Lung (tissue), 11 donors: ENCODE measurements at regions not wholly inside any gene's neighbourhood (a gene's known extent, or its start where the extent isn't known, plus 50 kb on each side); places are given as distances from the start of the nearest gene placed in this dataset.

Experiments
- ATAC-seq: fragments of 200-7000 bp; cut with Tn5 transposase; one replicate; pipeline ENCODE4 v1.9.1; 2020; ENCODE audit warnings: moderate number of reproducible peaks; ENCODE audit not compliant: insufficient read depth, low FRiP score
- DNase-seq, 3 donors: peaks; one replicate each; pipeline ENCODE4 v3.0.0-alpha.2; 2013 to 2017
- H3K27ac ChIP-seq, 2 donors: one replicate each; pipeline ENCODE4 v1.5.1; 2013; ENCODE audit warnings: mild to moderate bottlenecking in 2 of 2, moderate library complexity in 2 of 2, control low read depth in 1 of 2, inconsistent platforms in 1 of 2, low read depth in 1 of 2, low read length in 1 of 2
- H3K27me3 ChIP-seq, 3 donors: one replicate each; pipeline ENCODE4 v1.5.1; 2013; ENCODE audit warnings: low read length in 2 of 3; ENCODE audit not compliant: control insufficient read depth in 3 of 3, insufficient read depth in 3 of 3
- H3K36me3 ChIP-seq, 4 donors: one replicate each; pipeline ENCODE4 v1.5.1; 2013; ENCODE audit warnings: low read length in 4 of 4, mild to moderate bottlenecking in 1 of 4, moderate library complexity in 1 of 4; ENCODE audit not compliant: control insufficient read depth in 4 of 4, insufficient read depth in 4 of 4
- H3K4me1 ChIP-seq, 5 donors: one replicate each; pipeline ENCODE4 v1.5.1; 2013; ENCODE audit warnings: low read length in 5 of 5, mild to moderate bottlenecking in 2 of 5, moderate library complexity in 1 of 5; ENCODE audit not compliant: control insufficient read depth in 5 of 5, insufficient read depth in 5 of 5
- H3K4me3 ChIP-seq: one replicate; pipeline ENCODE4 v1.5.1; 2013; ENCODE audit warnings: mild to moderate bottlenecking, control low read depth, moderate library complexity
- H3K9ac ChIP-seq, 2 donors: one replicate each; pipeline ENCODE4 v1.5.1; 2013; ENCODE audit warnings: low read length in 2 of 2, control low read depth in 1 of 2; ENCODE audit not compliant: insufficient read depth in 1 of 2
- H3K9me3 ChIP-seq, 4 donors: one replicate each; pipeline ENCODE4 v1.5.1; 2013; ENCODE audit warnings: low read length in 3 of 4, mild to moderate bottlenecking in 1 of 4, moderate library complexity in 1 of 4; ENCODE audit not compliant: control insufficient read depth in 4 of 4, insufficient read depth in 3 of 4
- WGBS, 2 donors: extraction: QIAGEN DNeasy Blood & Tissue Kit; methylation state at CpG; one replicate each; pipeline ENCODE4 v1.1.7; 2013; 5-methylcytosine and 5-hydroxymethylcytosine counted together
- TF ChIP-seq, protein P1 (sequence below): IDR thresholded peaks from 2 replicates; pipeline ENCODE4 v1.5.1; 2012; ENCODE audit warnings: mild to moderate bottlenecking; ENCODE audit errors: control extremely low read depth, extremely low read depth
- donor health status: control.
- donor health status: control.
- donor health status: Bipolar disorder and iron deficiency.
- donor health status: healthy.
- donor health status: DM: yes; HTN: yes; CAD: no.

DNA sequence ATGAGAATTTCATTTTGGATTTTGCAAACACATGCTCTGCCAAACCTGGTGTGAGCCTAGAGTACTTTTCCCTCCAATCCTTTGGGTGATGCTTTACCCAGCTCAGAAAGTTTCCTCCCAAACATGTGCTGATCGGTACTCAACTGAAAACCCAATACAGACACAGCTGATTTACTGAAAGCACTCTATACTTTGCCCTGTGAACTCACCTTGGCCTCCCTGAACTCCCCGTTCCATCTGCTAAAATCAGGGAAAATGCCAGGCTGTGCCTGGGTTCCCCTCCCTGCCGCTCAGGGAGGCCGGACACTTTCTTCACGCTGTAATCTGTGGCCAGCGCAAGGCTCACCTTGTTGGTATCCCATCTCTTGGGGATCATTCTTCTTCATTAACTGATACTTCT, 391.2 kb downstream of the CBLN2 start:
- Histone ChIP-seq H3K4me1 (peaks cover 0 to 13% (median 0%) of the 10 kb centered on the region in 5 donors), H3K9me3 (no peaks in the 10 kb centered on the region), H3K36me3 (no peaks in the 10 kb centered on the region), H3K9ac (no peak overlapping the region), H3K27ac (no peak overlapping the region), H3K27me3 (no peaks in the 10 kb centered on the region), H3K4me3 (no peak overlapping the region)
- TF ChIP-seq, protein P1, sequence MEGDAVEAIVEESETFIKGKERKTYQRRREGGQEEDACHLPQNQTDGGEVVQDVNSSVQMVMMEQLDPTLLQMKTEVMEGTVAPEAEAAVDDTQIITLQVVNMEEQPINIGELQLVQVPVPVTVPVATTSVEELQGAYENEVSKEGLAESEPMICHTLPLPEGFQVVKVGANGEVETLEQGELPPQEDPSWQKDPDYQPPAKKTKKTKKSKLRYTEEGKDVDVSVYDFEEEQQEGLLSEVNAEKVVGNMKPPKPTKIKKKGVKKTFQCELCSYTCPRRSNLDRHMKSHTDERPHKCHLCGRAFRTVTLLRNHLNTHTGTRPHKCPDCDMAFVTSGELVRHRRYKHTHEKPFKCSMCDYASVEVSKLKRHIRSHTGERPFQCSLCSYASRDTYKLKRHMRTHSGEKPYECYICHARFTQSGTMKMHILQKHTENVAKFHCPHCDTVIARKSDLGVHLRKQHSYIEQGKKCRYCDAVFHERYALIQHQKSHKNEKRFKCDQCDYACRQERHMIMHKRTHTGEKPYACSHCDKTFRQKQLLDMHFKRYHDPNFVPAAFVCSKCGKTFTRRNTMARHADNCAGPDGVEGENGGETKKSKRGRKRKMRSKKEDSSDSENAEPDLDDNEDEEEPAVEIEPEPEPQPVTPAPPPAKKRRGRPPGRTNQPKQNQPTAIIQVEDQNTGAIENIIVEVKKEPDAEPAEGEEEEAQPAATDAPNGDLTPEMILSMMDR, result no peak
- WGBS, 2 donors, result 90 to 95% methylated on average over 6 of the region's 6 CpGs
- ATAC-seq (no peak), DNase-seq (no peak)

DNA sequence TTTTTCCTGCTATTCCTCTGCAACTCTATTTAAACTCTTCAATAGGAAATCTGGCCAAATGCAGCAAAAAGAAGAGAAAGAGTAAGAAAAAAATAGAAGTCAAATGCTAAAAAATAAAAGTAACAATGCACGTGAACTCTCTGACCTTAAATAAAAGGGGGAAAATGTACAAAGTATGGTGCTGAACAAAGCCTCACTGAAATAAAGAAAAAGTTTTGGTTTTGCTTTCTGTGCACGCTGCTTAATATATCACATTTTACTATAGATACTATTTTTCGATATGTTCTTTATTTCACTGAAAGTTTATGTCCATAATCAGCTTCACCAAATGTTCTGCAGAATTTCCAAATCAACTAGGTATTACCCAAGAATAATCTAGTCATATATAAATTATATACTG, 396.3 kb downstream of the CBLN2 start:
- no peaks in the 10 kb centered on the region for H3K4me1 ChIP-seq
- no peak overlapping the region for H3K27ac ChIP-seq
- no peaks in the 10 kb centered on the region for H3K27me3 ChIP-seq
- no peak overlapping the region for H3K4me3 ChIP-seq
- ATAC-seq (no peak), DNase-seq (no peak)
- WGBS, 2 donors, result 88% methylated on average over 3 of the region's 3 CpGs
- H3K9me3 ChIP-seq, result no peaks in the 10 kb centered on the region
- H3K36me3 ChIP-seq, result no peaks in the 10 kb centered on the region
- H3K9ac ChIP-seq, result no peak overlapping the region
- TF ChIP-seq, protein P1, result no peak

DNA sequence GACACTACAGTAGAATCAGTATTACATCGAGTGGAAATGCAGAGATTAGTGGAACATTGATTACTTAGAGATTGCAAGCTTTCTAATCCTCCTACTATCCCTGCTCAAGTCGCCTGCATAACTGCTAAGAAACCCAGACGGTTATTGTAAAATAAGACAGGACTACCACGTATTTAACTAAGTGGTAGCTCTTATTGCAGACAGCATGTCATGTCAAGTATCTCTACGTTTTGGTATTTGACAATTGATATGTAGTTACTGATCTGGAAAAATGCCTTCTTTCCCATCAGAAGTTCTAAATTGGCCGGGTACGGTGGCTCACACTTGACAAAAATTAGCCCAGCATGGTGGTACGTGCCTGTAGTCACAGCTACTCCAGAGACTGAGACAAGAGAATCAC, 404.1 kb downstream of the CBLN2 start:
- ATAC-seq, result no peak
- Histone ChIP-seq H3K9ac (no peak overlapping the region), H3K27ac (no peak overlapping the region), H3K27me3 (no peaks in the 10 kb centered on the region), H3K36me3 (no peaks in the 10 kb centered on the region), H3K9me3 (peaks cover 0 to 4% (median 1%) of the 10 kb centered on the region in 4 donors), H3K4me1 (no peaks in the 10 kb centered on the region), H3K4me3 (no peak overlapping the region)
- DNase-seq, result no peak
- 75 to 82% methylated on average over 8 of the region's 8 CpGs for WGBS, 2 donors
- TF ChIP-seq, protein P1, result no peak

DNA sequence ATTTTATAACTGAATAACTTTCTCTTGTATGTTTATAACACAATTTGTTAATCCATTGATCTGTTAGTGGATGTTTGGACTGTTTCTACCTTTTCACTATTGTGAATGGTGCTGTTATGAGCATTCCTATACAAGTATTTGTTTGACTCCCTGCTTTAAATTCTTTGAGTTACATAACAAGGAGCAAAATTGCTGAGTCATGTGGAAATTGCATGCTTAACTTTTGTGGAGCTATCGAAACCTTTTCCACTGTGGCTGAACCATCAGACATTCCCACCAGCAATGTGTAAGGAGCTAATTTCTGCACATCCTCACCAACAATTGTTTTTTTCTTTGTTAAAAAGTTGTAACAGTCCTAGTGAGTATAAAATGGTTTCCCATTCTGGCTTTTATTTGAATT, 415.5 kb downstream of the CBLN2 start:
- no peak overlapping the region for H3K27ac ChIP-seq
- WGBS, 2 donors, result 34 to 42% methylated on average over 1 of the region's 1 CpG
- H3K36me3 ChIP-seq, result no peaks in the 10 kb centered on the region
- no peaks in the 10 kb centered on the region for H3K9me3 ChIP-seq
- no peak for ATAC-seq
- TF ChIP-seq, protein P1, result no peak
- no peaks in the 10 kb centered on the region for H3K4me1 ChIP-seq
- no peak overlapping the region for H3K9ac ChIP-seq
- DNase-seq, result peak in 1 of 3 donors; percentile 14
- no peaks in the 10 kb centered on the region for H3K27me3 ChIP-seq
- H3K4me3 ChIP-seq, result no peak overlapping the region
